H1 (cell line): ENCODE measurements at regions not wholly inside any gene's neighbourhood (a gene's known extent, or its start where the extent isn't known, plus 50 kb on each side); places are given as distances from the start of the nearest gene placed in this dataset.

ENCODE experiments used
- ASH2L ChIP-seq: fragments of 200-600, 300-600 bp; sonication (generic); IDR thresholded peaks from one replicate; pipeline ENCODE4 v1.7.1; 2017; ENCODE audit warnings: low read length
- NRF1 ChIP-seq: IDR thresholded peaks from 2 replicates; pipeline ENCODE4 v1.6.1; 2011; ENCODE audit warnings: mild to moderate bottlenecking, low read depth, low read length, improper control_type of control experiment
- RBBP5 ChIP-seq: IDR thresholded peaks from 2 replicates; pipeline ENCODE4 v1.7.1; 2012; ENCODE audit warnings: low read depth, mild to moderate bottlenecking, inconsistent platforms, low read length, moderate library complexity, borderline replicate concordance
- SAP30 ChIP-seq: fragments of 300-600 bp; sonication (generic); IDR thresholded peaks from 2 replicates; pipeline ENCODE4 v1.7.1; 2012; ENCODE audit warnings: low read length, moderate library complexity, mild to moderate bottlenecking, inconsistent platforms; ENCODE audit not compliant: insufficient read depth, insufficient replicate concordance
- TCF12 ChIP-seq: IDR thresholded peaks from 2 replicates; pipeline ENCODE4 v1.6.1; 2011; ENCODE audit warnings: low read depth, mild to moderate bottlenecking, low read length
- TF ChIP-seq, protein P1 (sequence below), 3 experiments: IDR thresholded peaks; 1 replicate in 2 of 3; 2 replicates in 1 of 3; pipeline versions ENCODE4 v1.5.1 to v1.6.1; 2011; ENCODE audit warnings: low read length in 3 of 3, mild to moderate bottlenecking in 3 of 3, inconsistent platforms in 2 of 3, low read depth in 1 of 3, moderate library complexity in 1 of 3; ENCODE audit not compliant: insufficient read depth in 1 of 3; ENCODE audit errors: control extremely low read depth in 1 of 3
- TF ChIP-seq, protein P2 (sequence below): IDR thresholded peaks from 2 replicates; pipeline ENCODE4 v1.6.1; 2011; ENCODE audit warnings: low read length, improper control_type of control experiment

DNA sequence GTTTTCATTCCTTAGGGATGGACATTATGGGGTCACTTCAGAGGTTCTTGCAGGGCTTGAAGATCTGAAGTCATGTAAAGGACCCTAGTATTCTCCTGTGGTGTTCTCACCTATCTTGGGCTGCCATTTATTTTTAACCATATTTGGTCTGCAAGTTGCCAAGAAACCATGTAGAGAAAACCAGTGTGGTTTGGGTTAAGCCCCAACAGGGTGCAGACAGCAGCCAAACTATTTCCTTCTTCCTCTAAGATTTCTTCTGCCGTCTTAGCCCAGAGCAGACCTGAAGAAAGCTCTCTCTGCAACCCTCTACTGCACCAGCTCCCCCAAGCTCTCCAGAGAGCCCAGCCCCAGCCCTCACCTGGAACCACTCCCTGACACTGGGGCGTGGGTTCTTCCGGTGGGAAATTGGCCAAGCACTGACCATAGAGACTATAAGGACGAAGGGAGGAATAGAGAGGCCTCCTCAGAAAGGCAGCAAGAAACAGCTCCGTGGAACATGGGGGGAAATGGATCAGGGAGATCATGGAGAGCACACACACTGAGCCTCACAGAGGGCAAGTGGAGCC lies 136.6 kb downstream of the SYF2 start (continued):
- TF ChIP-seq, protein P1, sequence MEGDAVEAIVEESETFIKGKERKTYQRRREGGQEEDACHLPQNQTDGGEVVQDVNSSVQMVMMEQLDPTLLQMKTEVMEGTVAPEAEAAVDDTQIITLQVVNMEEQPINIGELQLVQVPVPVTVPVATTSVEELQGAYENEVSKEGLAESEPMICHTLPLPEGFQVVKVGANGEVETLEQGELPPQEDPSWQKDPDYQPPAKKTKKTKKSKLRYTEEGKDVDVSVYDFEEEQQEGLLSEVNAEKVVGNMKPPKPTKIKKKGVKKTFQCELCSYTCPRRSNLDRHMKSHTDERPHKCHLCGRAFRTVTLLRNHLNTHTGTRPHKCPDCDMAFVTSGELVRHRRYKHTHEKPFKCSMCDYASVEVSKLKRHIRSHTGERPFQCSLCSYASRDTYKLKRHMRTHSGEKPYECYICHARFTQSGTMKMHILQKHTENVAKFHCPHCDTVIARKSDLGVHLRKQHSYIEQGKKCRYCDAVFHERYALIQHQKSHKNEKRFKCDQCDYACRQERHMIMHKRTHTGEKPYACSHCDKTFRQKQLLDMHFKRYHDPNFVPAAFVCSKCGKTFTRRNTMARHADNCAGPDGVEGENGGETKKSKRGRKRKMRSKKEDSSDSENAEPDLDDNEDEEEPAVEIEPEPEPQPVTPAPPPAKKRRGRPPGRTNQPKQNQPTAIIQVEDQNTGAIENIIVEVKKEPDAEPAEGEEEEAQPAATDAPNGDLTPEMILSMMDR (IDR thresholded peaks at IDR 0.05; ENCODE audit: control extremely low read depth in 1 of 3, insufficient read depth in 1 of 3, low read depth in 1 of 3, low read length in 3 of 3), result no peak
- TF ChIP-seq TCF12 (no peak), SAP30 (no peak), ASH2L (no peak), NRF1 (no peak), RBBP5 (no peak)
- TF ChIP-seq, protein P2, sequence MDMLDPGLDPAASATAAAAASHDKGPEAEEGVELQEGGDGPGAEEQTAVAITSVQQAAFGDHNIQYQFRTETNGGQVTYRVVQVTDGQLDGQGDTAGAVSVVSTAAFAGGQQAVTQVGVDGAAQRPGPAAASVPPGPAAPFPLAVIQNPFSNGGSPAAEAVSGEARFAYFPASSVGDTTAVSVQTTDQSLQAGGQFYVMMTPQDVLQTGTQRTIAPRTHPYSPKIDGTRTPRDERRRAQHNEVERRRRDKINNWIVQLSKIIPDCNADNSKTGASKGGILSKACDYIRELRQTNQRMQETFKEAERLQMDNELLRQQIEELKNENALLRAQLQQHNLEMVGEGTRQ, result no peak
- TF ChIP-seq, all 59 proteins: peak for 0
